HG03196 (cell line): ENCODE measurements at regions not wholly inside any gene's neighbourhood (a gene's known extent, or its start where the extent isn't known, plus 50 kb on each side); places are given as distances from the start of the nearest gene placed in this dataset.

ENCODE experiments used
- ATAC-seq: cut with Tn5 transposase; IDR thresholded peaks from one replicate; pipeline ENCODE4 v1.9.1; 2021; ENCODE audit not compliant: unreplicated experiment

DNA sequence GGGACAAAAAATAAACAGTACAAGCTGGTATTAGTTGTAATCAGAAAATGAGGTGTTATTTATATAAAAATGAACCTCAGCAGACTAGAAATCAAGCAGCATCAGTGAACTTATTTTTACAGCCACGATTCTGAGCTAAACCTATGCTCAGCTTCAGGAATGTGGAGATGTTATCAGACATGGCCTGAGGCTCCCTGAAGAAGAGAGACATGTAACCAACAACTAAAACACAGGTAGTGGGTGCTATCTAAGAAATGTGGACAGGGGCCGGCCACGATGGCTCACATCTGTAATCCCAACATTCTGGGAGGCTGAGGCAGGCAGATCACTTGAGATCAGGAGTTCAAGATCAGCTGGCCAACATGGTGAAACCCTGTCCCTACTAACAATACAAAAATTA lies 534.3 kb downstream of the VRK1 start:
- no peak for ATAC-seq

DNA sequence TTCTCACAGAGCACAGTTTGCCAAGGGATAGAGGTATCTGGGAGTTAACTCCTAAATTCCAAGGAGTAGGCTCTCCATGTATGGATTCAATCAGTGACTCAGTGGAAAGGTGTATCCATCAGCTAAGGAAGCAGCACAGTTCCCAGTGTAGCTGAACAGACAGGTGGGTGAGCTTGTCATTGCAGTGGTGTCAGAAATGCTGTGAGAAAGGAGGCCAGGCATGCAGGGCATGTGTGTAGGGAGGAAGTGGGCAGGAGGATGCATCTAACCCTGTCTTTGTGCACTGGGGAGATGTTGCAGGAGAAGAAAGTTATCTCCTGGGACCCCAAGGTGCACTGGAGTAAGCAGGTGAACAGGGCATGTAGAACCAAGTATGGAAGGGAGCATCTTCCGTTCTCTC lies 539.0 kb downstream of the VRK1 start:
- ATAC-seq, result no peak

GRCh38 chr14:97336816-97337215 lies 539.6 kb downstream of the VRK1 start:
- no peak for ATAC-seq

GRCh38 chr14:97337267-97337666 lies 540.1 kb downstream of the VRK1 start:
- ATAC-seq, result no peak

DNA sequence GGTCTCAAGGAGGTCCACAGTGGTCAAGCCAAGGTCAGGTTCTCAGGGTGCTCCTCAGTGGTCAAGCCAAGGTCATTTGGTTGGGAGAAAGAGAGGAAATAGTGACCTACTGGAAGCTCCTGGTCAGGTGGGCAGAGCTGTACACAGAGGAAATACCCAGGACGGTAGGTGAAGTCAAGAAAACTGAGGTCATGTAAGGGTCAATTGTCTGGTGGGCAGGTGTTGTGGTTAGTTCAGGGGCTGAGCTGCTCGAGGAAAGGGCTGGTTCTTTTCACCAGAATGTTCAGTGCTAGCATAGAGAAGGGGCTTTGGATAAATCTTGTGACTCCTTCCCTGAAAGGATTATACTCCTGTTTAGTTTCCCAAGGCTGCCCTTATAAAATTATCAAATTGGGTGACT lies 540.5 kb downstream of the VRK1 start:
- no peak for ATAC-seq

DNA sequence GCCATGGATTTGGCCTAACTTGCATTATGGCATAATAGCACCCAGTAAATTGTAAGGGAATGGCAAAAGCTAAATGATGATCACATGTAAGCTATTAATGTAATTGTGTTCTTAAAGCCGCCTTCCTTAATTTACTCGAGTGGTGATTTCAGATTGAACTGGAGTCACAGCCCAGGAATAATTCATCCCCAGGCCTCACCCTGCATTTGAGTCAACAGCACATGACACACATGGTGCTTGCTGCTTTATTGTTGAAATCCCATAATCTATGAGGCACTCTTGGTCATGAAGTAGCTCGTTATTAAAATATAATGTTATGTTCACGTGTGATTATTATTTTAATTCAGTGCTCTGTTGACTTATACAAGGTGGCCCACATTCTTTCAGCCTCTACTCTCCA lies 547.5 kb downstream of the VRK1 start:
- ATAC-seq, result no peak

GRCh38 chr14:97346675-97347074 lies 549.5 kb downstream of the VRK1 start:
- ATAC-seq, result no peak

GRCh38 chr14:97349463-97349862 lies 552.3 kb downstream of the VRK1 start:
- ATAC-seq, result no peak

- ATAC-seq, result no peak
These were observed 552.8 kb downstream of the VRK1 start for GRCh38 chr14:97349946-97350345.

- ATAC-seq, result no peak
These were observed 553.2 kb downstream of the VRK1 start for GRCh38 chr14:97350415-97350814.

- no peak for ATAC-seq
These were observed 553.9 kb downstream of the VRK1 start for GRCh38 chr14:97350894-97351731.

DNA sequence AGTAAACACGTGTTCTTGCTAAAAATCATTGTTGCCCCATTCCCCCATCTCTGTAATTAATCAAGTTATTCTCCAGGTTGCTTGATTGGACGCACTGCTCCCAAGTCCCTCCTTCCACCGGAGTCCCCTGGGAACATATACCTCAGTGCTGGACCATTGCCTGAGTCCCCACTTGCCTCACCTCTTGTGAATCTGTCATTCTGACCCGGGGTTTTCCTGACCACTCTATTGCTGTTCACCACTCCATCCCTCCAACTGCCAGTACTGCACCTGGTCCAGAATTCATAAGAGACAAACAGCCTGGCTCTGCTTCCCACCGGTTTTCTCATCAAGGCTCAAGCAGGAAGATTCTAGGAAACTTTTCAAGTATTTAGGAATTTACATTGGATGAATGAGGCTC lies 555.9 kb downstream of the VRK1 start:
- ATAC-seq, result no peak

- no peak for ATAC-seq
These were observed 557.0 kb downstream of the VRK1 start for GRCh38 chr14:97354119-97354722.

- no peak for ATAC-seq
These were observed 562.2 kb downstream of the VRK1 start for GRCh38 chr14:97359341-97359740.

- no peak for ATAC-seq
These were observed 564.0 kb downstream of the VRK1 start for GRCh38 chr14:97361181-97361580.

DNA sequence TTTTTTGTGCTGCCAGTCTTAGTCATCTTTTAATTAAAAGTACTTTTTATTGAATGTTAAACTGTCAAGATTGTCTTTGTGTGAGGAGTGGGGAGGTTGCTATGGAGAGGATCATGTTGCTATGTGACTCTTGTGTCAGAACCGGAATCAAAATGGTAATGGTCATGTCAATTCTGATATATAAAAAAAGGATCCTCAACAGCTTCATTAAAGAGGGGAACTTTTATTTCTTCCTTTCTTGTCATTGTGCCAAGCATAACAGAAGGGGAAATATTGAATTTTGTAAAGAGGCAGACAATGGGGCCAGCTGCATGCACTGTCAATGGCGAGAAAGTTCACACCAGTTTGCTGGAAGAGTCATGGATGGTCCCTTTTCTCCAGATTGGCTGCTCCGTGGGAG lies 564.8 kb downstream of the VRK1 start:
- no peak for ATAC-seq

DNA sequence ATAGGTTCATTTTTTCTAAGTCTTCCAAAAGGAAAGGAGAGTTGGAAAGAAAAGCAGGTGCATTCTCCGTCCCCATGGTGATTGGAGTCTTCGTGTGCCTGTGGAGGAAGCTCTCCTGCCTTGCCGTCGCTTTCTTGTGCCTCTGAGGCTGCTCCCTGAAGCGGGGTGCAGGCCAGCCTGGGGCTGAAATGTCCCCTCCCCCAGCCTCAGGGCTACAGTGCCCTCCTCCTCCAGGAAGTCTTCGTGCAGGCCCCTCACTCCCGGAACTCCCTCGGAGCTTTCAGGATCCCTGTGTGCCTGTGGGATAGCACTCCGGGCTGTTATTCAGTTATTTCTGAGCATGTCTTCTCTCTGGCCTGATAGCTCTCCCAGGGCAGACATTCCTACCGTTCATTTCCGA lies 569.2 kb downstream of the VRK1 start:
- no peak for ATAC-seq

DNA sequence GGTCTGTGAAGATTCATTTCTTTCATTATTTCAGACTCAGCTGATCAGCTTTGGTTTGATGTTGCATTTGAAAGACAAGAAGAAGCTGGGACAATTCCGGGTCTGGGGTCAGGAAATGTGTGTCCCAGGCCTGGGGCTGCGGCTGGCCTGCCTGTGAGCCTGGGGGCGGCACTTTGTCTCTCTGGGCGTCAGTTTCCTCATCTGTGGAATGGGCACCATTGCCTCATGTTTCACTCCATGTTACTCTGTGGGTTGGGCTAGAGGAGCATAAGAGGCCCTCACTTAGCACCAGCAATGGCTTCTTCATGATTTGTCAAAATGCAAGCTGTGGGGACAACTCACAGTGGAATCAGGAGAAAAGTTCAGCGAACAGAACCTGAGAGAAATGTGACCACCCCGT lies 570.1 kb downstream of the VRK1 start:
- ATAC-seq, result no peak

DNA sequence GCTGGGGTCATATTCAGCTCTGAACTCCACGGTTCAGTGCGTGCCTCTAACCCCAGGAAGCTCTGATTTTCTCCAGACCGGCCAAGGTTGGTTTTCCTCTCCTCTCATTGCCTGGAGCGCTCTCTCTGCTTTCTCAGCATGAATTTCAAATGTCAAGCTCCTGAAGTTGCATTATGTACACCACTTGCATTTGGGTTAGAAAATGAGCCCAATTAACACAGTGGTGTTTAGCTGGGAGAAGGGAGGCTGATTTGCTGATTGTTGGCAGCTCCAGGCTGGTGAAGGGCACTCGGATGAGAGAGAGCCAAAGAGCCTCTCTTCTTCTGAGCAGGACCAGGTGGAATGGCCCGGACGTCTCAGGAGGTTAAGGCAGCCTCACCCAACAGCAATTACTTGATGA lies 570.9 kb downstream of the VRK1 start:
- ATAC-seq, result no peak

GRCh38 chr14:97368900-97369564 lies 571.9 kb downstream of the VRK1 start:
- ATAC-seq, result no peak

GRCh38 chr14:97369901-97370300 lies 572.7 kb downstream of the VRK1 start:
- no peak for ATAC-seq

- ATAC-seq, result no peak
These were observed 579.1 kb downstream of the VRK1 start for GRCh38 chr14:97376310-97376709.
